HFFc6 (cell line): ENCODE measurements at regions not wholly inside any gene's neighbourhood (a gene's known extent, or its start where the extent isn't known, plus 50 kb on each side); places are given as distances from the start of the nearest gene placed in this dataset.

ENCODE experiments used
- DNase-seq: peaks from one replicate; pipeline ENCODE4 v3.0.0-alpha.2; 2018
- H3K27ac Mint-ChIP-seq: 2 replicates; pipeline ENCODE4 v1.8.0; 2020; ENCODE audit warnings: mild to moderate bottlenecking, mixed read lengths
- H3K27me3 Mint-ChIP-seq: 2 replicates; pipeline ENCODE4 v1.8.0; 2021; ENCODE audit warnings: mild to moderate bottlenecking, moderate library complexity, mixed read lengths; ENCODE audit not compliant: insufficient read depth
- H3K36me3 Mint-ChIP-seq: 2 replicates; pipeline ENCODE4 v1.8.0; 2021; ENCODE audit warnings: low read depth, mixed read lengths
- H3K4me1 Mint-ChIP-seq: 2 replicates; pipeline ENCODE4 v1.8.0; 2020; ENCODE audit warnings: low read depth, mixed read lengths
- H3K4me3 Mint-ChIP-seq: 2 replicates; pipeline ENCODE4 v1.8.0; 2020; ENCODE audit warnings: mild to moderate bottlenecking, moderate library complexity, mixed read lengths
- H3K9me3 Mint-ChIP-seq: 2 replicates; pipeline ENCODE4 v1.8.0; 2020; ENCODE audit warnings: mild to moderate bottlenecking, mixed read lengths
- CTCF ChIP-seq: fragments of 200-600 bp; sonication (generic); IDR thresholded peaks from 2 replicates; pipeline ENCODE4 v1.5.0; 2021; ENCODE audit warnings: antibody characterized with exemption, mild to moderate bottlenecking

GRCh38 chr13:50326811-50327210 lies 311.6 kb downstream of the KCNRG start:
- no peak for TF ChIP-seq CTCF

GRCh38 chr13:50334115-50334778 lies 319.0 kb downstream of the KCNRG start:
- Mint-ChIP-seq H3K4me1 (no peaks in the 10 kb centered on the region; the same call in 1 of the 2 replicates), H3K27me3 (peaks cover 8% of the 10 kb centered on the region), H3K4me3 (no peak overlapping the region), H3K36me3 (no peaks in the 10 kb centered on the region), H3K27ac (no peak overlapping the region), H3K9me3 (no peaks in the 10 kb centered on the region)
- no peak for TF ChIP-seq CTCF
- no peak for DNase-seq

More at GRCh38 chr13:50326811-50327210, 311.6 kb downstream of the KCNRG start:
- Mint-ChIP-seq H3K4me3 (no peak overlapping the region), H3K27me3 (peaks cover 4% of the 10 kb centered on the region; the same call in 1 of the 2 replicates), H3K27ac (no peak overlapping the region), H3K4me1 (peaks cover 21% of the 10 kb centered on the region), H3K36me3 (no peaks in the 10 kb centered on the region; the same call in 1 of the 2 replicates), H3K9me3 (no peaks in the 10 kb centered on the region)
- no peak for DNase-seq

GRCh38 chr13:50334944-50335343 lies 319.7 kb downstream of the KCNRG start:
- peaks cover 13% of the 10 kb centered on the region for H3K27me3 Mint-ChIP-seq
- no peaks in the 10 kb centered on the region; the same call in 1 of the 2 replicates for H3K4me1 Mint-ChIP-seq
- H3K27ac Mint-ChIP-seq = no peak overlapping the region
- no peak for DNase-seq
- H3K9me3 Mint-ChIP-seq = no peaks in the 10 kb centered on the region
- H3K4me3 Mint-ChIP-seq = no peak overlapping the region
- TF ChIP-seq CTCF = no peak
- no peaks in the 10 kb centered on the region for H3K36me3 Mint-ChIP-seq

GRCh38 chr13:50339271-50339670 lies 324.0 kb downstream of the KCNRG start:
- no peak for TF ChIP-seq CTCF
- Mint-ChIP-seq H3K9me3 (no peaks in the 10 kb centered on the region), H3K27me3 (peaks cover 21% of the 10 kb centered on the region), H3K27ac (no peak overlapping the region), H3K4me1 (no peaks in the 10 kb centered on the region; the same call in 1 of the 2 replicates), H3K4me3 (no peak overlapping the region), H3K36me3 (no peaks in the 10 kb centered on the region)
- DNase-seq = no peak

- DNase-seq = no peak
- no peaks in the 10 kb centered on the region for H3K9me3 Mint-ChIP-seq
- TF ChIP-seq CTCF = no peak
- H3K36me3 Mint-ChIP-seq = no peaks in the 10 kb centered on the region
- H3K27ac Mint-ChIP-seq = no peak overlapping the region
- H3K27me3 Mint-ChIP-seq = peaks cover 21% of the 10 kb centered on the region
- H3K4me1 Mint-ChIP-seq = no peaks in the 10 kb centered on the region
- no peak overlapping the region for H3K4me3 Mint-ChIP-seq
These were observed 324.9 kb downstream of the KCNRG start for GRCh38 chr13:50340146-50340545.
